Thyroid gland (tissue), 4 donors: ENCODE measurements at regions not wholly inside any gene's neighbourhood (a gene's known extent, or its start where the extent isn't known, plus 50 kb on each side); places are given as distances from the start of the nearest gene placed in this dataset.

Source experiments
- POLR2A ChIP-seq, 2 donors: fragments of 450-650 bp; IDR thresholded peaks; one replicate each; pipeline ENCODE4 v1.6.1; 2017; ENCODE audit warnings: antibody characterized with exemption in 2 of 2, mild to moderate bottlenecking in 2 of 2, moderate library complexity in 1 of 2
- TF ChIP-seq, protein P1 (sequence below), 6 experiments: fragments of 200-600 bp in 3 of 6; fragments of 450-650 bp in 3 of 6; sonication (generic) in 3 of 6; IDR thresholded peaks; one replicate each; pipeline ENCODE4 v1.5.1; 2016 to 2019; ENCODE audit warnings: antibody characterized with exemption in 6 of 6, mild to moderate bottlenecking in 2 of 6, inconsistent platforms in 1 of 6, moderate library complexity in 1 of 6

DNA sequence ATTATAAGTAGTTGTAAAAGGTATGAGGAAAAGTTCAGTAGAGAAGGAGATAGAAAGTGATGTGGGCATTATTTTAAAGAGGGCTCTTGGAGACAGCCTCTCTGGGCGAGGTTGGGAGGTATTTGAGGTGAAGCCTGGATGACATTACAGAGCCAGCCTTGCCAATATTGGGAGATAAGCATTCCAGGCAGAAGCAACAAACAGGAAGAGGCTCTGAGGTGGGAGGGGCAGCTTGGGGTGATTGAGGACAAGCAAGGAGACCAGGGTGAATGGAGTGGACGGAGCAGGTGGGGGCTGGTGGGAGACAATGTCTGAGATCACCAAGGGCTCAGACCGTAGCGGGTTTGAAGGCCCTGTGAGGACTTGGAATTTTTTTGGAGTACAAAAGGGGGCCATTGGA lies 87.3 kb downstream of the DYRK2 start:
- TF ChIP-seq, protein P1, sequence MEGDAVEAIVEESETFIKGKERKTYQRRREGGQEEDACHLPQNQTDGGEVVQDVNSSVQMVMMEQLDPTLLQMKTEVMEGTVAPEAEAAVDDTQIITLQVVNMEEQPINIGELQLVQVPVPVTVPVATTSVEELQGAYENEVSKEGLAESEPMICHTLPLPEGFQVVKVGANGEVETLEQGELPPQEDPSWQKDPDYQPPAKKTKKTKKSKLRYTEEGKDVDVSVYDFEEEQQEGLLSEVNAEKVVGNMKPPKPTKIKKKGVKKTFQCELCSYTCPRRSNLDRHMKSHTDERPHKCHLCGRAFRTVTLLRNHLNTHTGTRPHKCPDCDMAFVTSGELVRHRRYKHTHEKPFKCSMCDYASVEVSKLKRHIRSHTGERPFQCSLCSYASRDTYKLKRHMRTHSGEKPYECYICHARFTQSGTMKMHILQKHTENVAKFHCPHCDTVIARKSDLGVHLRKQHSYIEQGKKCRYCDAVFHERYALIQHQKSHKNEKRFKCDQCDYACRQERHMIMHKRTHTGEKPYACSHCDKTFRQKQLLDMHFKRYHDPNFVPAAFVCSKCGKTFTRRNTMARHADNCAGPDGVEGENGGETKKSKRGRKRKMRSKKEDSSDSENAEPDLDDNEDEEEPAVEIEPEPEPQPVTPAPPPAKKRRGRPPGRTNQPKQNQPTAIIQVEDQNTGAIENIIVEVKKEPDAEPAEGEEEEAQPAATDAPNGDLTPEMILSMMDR (IDR thresholded peaks at IDR 0.05) = no peak
- TF ChIP-seq POLR2A (IDR thresholded peaks at IDR 0.05) = no peak
